BJ (cell line): ENCODE measurements at regions not wholly inside any gene's neighbourhood (a gene's known extent, or its start where the extent isn't known, plus 50 kb on each side); places are given as distances from the start of the nearest gene placed in this dataset.

ENCODE experiments used
- CTCF ChIA-PET: fragments of 350-600 bp; formaldehyde crosslinking; extraction: SDS; loops from one replicate; lab custom pipeline; 2021; ENCODE audit warnings: antibody characterized with exemption, inconsistent platforms; lab: Yijun Ruan, JAX
- POLR2A ChIA-PET: fragments of 300-600 bp; sonication (Branson Sonifier 250); formaldehyde crosslinking; extraction: SDS; loops from one replicate; lab custom pipeline; 2021; ENCODE audit warnings: antibody characterized with exemption; lab: Charles Lee
- DNase-seq: peaks from one replicate; pipeline ENCODE4 v3.0.0-alpha.2; 2011; ENCODE audit warnings: low read depth
- H3K27me3 ChIP-seq: 2 replicates; pipeline ENCODE4 v1.6.0; 2011; ENCODE audit warnings: low read length; ENCODE audit not compliant: control insufficient read depth, insufficient read depth
- H3K36me3 ChIP-seq: 2 replicates; pipeline ENCODE4 v1.5.1; 2011; ENCODE audit warnings: low read length; ENCODE audit not compliant: control insufficient read depth, insufficient read depth
- H3K4me3 ChIP-seq: 2 replicates; pipeline ENCODE4 v1.5.1; 2011; ENCODE audit warnings: low read depth, mild to moderate bottlenecking, control low read depth, low read length
- CTCF ChIP-seq: IDR thresholded peaks from 2 replicates; pipeline ENCODE4 v1.5.1; 2011; ENCODE audit warnings: low read depth, mild to moderate bottlenecking, control low read depth, inconsistent platforms, low read length, moderate library complexity; ENCODE audit not compliant: insufficient read depth

GRCh38 chr21:18058731-18059398, 185.8 kb upstream of the CHODL start:
- H3K36me3 ChIP-seq, result no peaks in the 10 kb centered on the region
- H3K27me3 ChIP-seq, result no peaks in the 10 kb centered on the region
- CTCF ChIA-PET, result no interaction called here
- no peak for DNase-seq
- POLR2A ChIA-PET, result no interaction called here
- no peak overlapping the region for H3K4me3 ChIP-seq
- TF ChIP-seq CTCF, result no peak

DNA sequence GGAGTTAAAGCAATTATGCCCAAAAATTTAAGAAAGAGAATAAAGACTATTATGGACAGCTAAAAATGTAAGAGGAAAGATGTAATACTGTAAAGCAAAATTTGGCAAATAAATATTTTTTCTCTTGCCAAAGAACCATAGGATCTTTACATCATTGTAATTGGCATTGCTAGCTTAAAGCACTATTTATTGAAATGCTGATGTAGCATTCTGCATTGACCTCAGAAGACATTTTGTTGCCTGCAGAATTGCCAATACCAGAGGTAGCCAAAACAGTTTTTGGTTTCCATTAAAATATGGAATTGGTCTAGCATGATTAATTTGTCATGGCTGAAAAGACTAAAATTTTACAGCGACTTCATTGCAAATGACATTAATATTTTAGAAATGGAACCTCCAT, 191.5 kb upstream of the CHODL start:
- no peak for TF ChIP-seq CTCF
- no peaks in the 10 kb centered on the region for H3K27me3 ChIP-seq
- no peaks in the 10 kb centered on the region for H3K36me3 ChIP-seq
- POLR2A ChIA-PET, result no interaction called here
- CTCF ChIA-PET, result no interaction called here
- H3K4me3 ChIP-seq, result no peak overlapping the region
- DNase-seq, result no peak

DNA sequence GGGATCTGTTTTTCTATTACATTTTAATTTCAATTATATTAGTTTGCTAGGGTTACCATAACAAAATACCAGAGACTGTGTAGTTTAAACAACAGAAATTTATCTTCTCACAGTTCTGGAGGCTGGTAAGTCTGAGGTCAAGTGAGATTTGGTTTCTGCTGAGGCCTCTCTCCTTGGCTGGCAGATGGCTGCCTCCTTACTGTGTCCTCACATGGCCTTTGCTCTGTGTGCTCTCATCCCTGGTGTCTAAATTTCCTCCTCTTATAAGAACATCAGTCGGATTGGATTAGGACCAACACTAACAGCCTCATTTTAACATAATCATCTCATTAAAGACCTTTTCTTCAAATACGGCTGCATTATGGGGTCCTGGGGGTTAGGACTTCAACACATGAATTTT, 195.2 kb upstream of the CHODL start:
- POLR2A ChIA-PET, result no interaction called here
- CTCF ChIA-PET, result no interaction called here

DNA sequence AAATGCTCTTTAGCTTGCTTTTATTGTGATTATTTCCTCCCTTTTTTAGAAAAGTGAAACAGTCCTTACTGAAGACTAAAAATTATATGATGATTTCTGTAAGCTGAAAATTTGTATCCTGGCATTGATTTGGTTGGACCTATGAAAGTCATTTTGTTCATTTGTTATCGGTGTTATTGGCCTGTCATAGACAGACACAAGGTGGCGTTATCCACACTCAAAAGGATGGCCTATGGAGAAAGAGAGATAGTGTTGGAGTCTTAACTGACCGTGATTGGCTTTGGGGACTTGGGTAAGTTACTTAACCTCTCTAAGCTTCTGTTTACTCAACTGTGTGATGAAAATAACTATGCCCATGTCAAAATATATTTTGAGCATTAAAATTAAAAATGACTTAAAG, 203.6 kb upstream of the CHODL start:
- CTCF ChIA-PET, result interaction anchor here (0.7 kb wide), 1 partner anchor 39 kb away, joined by 3 read pairs; no protein-coding TSS in a partner anchor
- no peak for DNase-seq
- H3K4me3 ChIP-seq, result no peak overlapping the region
- no peaks in the 10 kb centered on the region for H3K36me3 ChIP-seq
- no peak for TF ChIP-seq CTCF
- POLR2A ChIA-PET, result no interaction called here
- no peaks in the 10 kb centered on the region for H3K27me3 ChIP-seq

More for the DNA sequence above, 195.2 kb upstream of the CHODL start:
- DNase-seq, result no peak
- H3K27me3 ChIP-seq, result no peaks in the 10 kb centered on the region
- no peak for TF ChIP-seq CTCF
- no peaks in the 10 kb centered on the region for H3K36me3 ChIP-seq
- no peak overlapping the region for H3K4me3 ChIP-seq

DNA sequence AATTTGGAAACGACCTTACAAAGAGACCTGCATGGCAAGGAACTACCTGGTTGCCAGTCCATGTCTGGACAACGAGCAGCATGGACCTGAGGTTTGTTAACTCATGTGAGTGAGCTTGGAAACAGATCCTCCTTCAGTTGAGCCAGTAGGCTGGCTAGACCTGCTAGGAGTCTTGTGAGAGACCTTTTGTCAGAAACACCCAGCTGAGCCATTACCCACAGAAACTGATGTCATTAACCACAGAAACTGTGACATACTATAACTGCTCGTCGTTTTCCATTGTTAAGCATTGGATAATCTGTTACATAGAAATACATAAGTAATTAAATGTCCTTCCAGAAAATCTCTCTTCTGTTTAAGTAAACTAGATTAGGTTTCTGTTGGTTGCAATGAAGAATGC, 211.1 kb upstream of the C21orf91 start:
- no peak for DNase-seq
- no peak overlapping the region for H3K4me3 ChIP-seq
- H3K36me3 ChIP-seq, result no peaks in the 10 kb centered on the region
- TF ChIP-seq CTCF, result no peak
- POLR2A ChIA-PET, result no interaction called here
- CTCF ChIA-PET, result no interaction called here
- H3K27me3 ChIP-seq, result no peaks in the 10 kb centered on the region
